WTC11 (cell line): ENCODE measurements at regions not wholly inside any gene's neighbourhood (a gene's known extent, or its start where the extent isn't known, plus 50 kb on each side); places are given as distances from the start of the nearest gene placed in this dataset.

Source experiments
- ATAC-seq: fragments of 200-7000 bp; cut with Tn5 transposase; 2 replicates; pipeline ENCODE4 v1.10.0; 2021; ENCODE audit warnings: mild to moderate bottlenecking, moderate library complexity
- CTCF ChIA-PET: fragments of 300-600 bp; sonication (Branson Sonifier 250); formaldehyde crosslinking; loops from one replicate; lab custom pipeline; 2021; ENCODE audit warnings: antibody characterized with exemption; lab: Charles Lee
- POLR2A ChIA-PET: fragments of 350-600 bp; sonication (Branson Sonifier 250); formaldehyde crosslinking; loops from one replicate; lab custom pipeline; 2021; ENCODE audit warnings: antibody characterized with exemption; lab: Charles Lee
- DNase-seq: peaks from one replicate; pipeline ENCODE4 v3.0.0; 2021; ENCODE audit warnings: low spot score
- H3K27ac Mint-ChIP-seq: 2 replicates; pipeline ENCODE4 v1.8.0; 2021; ENCODE audit warnings: mixed read lengths
- H3K27me3 Mint-ChIP-seq: 2 replicates; pipeline ENCODE4 v1.8.0; 2021; ENCODE audit warnings: low read depth, mild to moderate bottlenecking, moderate library complexity, mixed read lengths
- H3K36me3 Mint-ChIP-seq: 2 replicates; pipeline ENCODE4 v1.8.0; 2021; ENCODE audit warnings: mixed read lengths
- H3K4me1 Mint-ChIP-seq: 2 replicates; pipeline ENCODE4 v1.8.0; 2022; ENCODE audit warnings: mixed read lengths
- H3K4me3 Mint-ChIP-seq: 2 replicates; pipeline ENCODE4 v1.8.0; 2021; ENCODE audit warnings: mild to moderate bottlenecking, moderate library complexity, mixed read lengths
- H3K9me3 Mint-ChIP-seq: 2 replicates; pipeline ENCODE4 v1.8.0; 2021; ENCODE audit warnings: mixed read lengths
- ESRRA ChIP-seq: sonication (generic); formaldehyde crosslinking; IDR thresholded peaks from 2 replicates; pipeline ENCODE4 v1.8.1; 2022; ENCODE audit warnings: mild to moderate bottlenecking, missing genetic modification reagents, borderline replicate concordance
- HMGA2 ChIP-seq: fragments of 250-450 bp; sonication (Bioruptor Pico); IDR thresholded peaks from 2 replicates; pipeline ENCODE4 v1.4.0; 2021; ENCODE audit warnings: mild to moderate bottlenecking, moderate library complexity
- NFATC4 ChIP-seq: fragments of 250-450 bp; sonication (Bioruptor Pico); IDR thresholded peaks from 2 replicates; pipeline ENCODE4 v1.9.0; 2021; ENCODE audit warnings: mild to moderate bottlenecking
- NFYB ChIP-seq: sonication (generic); formaldehyde crosslinking; conservative IDR thresholded peaks from 2 replicates; pipeline ENCODE4 v1.8.0; 2022; ENCODE audit warnings: low read depth, missing genetic modification reagents
- NR2C2 ChIP-seq: sonication (generic); formaldehyde crosslinking; IDR thresholded peaks from 2 replicates; pipeline ENCODE4 v1.8.0; 2022; ENCODE audit warnings: mild to moderate bottlenecking, missing genetic modification reagents
- SMAD3 ChIP-seq: sonication (generic); formaldehyde crosslinking; IDR thresholded peaks from 2 replicates; pipeline ENCODE4 v1.8.0; 2022; ENCODE audit warnings: missing genetic modification reagents, mild to moderate bottlenecking, borderline replicate concordance
- TP53 ChIP-seq: sonication (generic); formaldehyde crosslinking; IDR thresholded peaks from 2 replicates; pipeline ENCODE4 v1.8.1; 2023; ENCODE audit warnings: mild to moderate bottlenecking, missing genetic modification reagents
- ZNF219 ChIP-seq: sonication (generic); formaldehyde crosslinking; IDR thresholded peaks from 2 replicates; pipeline ENCODE4 v1.8.0; 2023; ENCODE audit warnings: missing genetic modification reagents, mild to moderate bottlenecking, borderline replicate concordance
- ZNF263 ChIP-seq: sonication (generic); formaldehyde crosslinking; IDR thresholded peaks from 2 replicates; pipeline ENCODE4 v1.8.1; 2022; ENCODE audit warnings: low read depth, mild to moderate bottlenecking, moderate library complexity, missing genetic modification reagents
- ZNF425 ChIP-seq: fragments of 250-450 bp; sonication (Bioruptor Pico); conservative IDR thresholded peaks from 2 replicates; pipeline ENCODE4 v1.9.0; 2021; ENCODE audit warnings: mild to moderate bottlenecking
- TF ChIP-seq, protein P1 (sequence below): sonication (generic); formaldehyde crosslinking; IDR thresholded peaks from 2 replicates; pipeline ENCODE4 v1.8.0; 2023; ENCODE audit warnings: mild to moderate bottlenecking, missing genetic modification reagents
- TF ChIP-seq, protein P2 (sequence below): fragments of 200-600 bp; IDR thresholded peaks from 2 replicates; pipeline ENCODE4 v1.8.0; 2022; ENCODE audit warnings: antibody characterized with exemption
- TF ChIP-seq, protein P3 (sequence below): sonication (generic); formaldehyde crosslinking; IDR thresholded peaks from 2 replicates; pipeline ENCODE4 v1.8.1; 2023; ENCODE audit warnings: mild to moderate bottlenecking, missing genetic modification reagents, borderline replicate concordance
- TF ChIP-seq, protein P4 (sequence below): fragments of 250-450 bp; sonication (Bioruptor Pico); IDR thresholded peaks from 2 replicates; pipeline ENCODE4 v1.9.0; 2021; ENCODE audit warnings: mild to moderate bottlenecking
- TF ChIP-seq, protein P5 (sequence below): sonication (generic); formaldehyde crosslinking; IDR thresholded peaks from 2 replicates; pipeline ENCODE4 v1.8.1; 2022; ENCODE audit warnings: missing genetic modification reagents, borderline replicate concordance

DNA sequence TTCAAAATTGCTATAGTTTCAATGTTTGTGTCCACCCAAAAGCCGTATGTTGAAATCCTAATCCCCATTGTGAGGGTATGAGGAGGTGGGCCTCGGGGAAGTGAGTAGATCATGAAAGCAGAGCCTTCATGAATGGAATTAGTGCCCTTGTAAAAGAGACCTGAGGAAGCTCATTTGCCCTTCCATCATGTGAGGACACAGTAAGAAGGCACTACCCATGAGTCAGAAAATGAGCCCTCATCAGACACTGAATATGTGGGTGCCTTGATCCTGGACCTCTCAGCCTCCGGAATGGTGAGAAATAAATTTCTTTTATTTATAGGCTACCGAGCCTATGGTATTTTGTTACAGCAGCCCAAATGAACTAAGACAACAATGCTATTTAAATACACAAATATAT lies 57.7 kb upstream of the EFHC2 start (continued):
- TF ChIP-seq, protein P1, sequence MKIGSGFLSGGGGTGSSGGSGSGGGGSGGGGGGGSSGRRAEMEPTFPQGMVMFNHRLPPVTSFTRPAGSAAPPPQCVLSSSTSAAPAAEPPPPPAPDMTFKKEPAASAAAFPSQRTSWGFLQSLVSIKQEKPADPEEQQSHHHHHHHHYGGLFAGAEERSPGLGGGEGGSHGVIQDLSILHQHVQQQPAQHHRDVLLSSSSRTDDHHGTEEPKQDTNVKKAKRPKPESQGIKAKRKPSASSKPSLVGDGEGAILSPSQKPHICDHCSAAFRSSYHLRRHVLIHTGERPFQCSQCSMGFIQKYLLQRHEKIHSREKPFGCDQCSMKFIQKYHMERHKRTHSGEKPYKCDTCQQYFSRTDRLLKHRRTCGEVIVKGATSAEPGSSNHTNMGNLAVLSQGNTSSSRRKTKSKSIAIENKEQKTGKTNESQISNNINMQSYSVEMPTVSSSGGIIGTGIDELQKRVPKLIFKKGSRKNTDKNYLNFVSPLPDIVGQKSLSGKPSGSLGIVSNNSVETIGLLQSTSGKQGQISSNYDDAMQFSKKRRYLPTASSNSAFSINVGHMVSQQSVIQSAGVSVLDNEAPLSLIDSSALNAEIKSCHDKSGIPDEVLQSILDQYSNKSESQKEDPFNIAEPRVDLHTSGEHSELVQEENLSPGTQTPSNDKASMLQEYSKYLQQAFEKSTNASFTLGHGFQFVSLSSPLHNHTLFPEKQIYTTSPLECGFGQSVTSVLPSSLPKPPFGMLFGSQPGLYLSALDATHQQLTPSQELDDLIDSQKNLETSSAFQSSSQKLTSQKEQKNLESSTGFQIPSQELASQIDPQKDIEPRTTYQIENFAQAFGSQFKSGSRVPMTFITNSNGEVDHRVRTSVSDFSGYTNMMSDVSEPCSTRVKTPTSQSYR (CRISPR knock-in tag) = no peak

DNA sequence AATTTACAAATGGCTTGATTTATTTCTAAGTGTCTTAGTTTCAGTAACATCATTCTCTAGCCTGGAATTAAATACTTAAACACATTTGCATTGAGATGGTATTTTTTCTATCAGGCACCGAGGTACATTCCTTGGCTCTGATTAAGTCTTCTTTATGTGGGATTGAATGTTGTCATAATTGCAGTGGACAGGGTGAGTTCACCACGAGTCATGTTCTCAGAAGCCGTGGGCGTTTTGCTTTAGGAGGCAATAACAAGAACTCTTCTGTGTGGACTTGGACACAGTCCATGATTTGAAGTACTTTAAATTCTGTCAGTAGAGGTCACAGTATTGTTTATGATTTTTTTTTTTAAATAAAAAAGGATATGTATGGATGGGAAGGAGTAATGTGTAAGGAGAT lies 57.1 kb upstream of the EFHC2 start:
- ATAC-seq = no peak
- ChIA-PET CTCF (no interaction called here), POLR2A (no interaction called here)
- Mint-ChIP-seq H3K4me1 (no peaks in the 10 kb centered on the region), H3K36me3 (no peaks in the 10 kb centered on the region), H3K9me3 (0 out of 2 replicates have a peak, but pooled peaks cover 3% of the 10 kb centered on the region), H3K4me3 (no peak overlapping the region), H3K27me3 (no peaks in the 10 kb centered on the region), H3K27ac (no peak overlapping the region)
- DNase-seq = no peak
- no peak for TF ChIP-seq NR2C2 (CRISPR knock-in tag)
- TF ChIP-seq NFATC4 (CRISPR knock-in tag) = no peak
- no peak for TF ChIP-seq ESRRA (CRISPR knock-in tag)
- TF ChIP-seq ZNF263 (CRISPR knock-in tag) = no peak
- no peak for TF ChIP-seq SMAD3 (CRISPR knock-in tag)
- TF ChIP-seq ZNF425 (CRISPR knock-in tag) = no peak
- TF ChIP-seq, protein P2, sequence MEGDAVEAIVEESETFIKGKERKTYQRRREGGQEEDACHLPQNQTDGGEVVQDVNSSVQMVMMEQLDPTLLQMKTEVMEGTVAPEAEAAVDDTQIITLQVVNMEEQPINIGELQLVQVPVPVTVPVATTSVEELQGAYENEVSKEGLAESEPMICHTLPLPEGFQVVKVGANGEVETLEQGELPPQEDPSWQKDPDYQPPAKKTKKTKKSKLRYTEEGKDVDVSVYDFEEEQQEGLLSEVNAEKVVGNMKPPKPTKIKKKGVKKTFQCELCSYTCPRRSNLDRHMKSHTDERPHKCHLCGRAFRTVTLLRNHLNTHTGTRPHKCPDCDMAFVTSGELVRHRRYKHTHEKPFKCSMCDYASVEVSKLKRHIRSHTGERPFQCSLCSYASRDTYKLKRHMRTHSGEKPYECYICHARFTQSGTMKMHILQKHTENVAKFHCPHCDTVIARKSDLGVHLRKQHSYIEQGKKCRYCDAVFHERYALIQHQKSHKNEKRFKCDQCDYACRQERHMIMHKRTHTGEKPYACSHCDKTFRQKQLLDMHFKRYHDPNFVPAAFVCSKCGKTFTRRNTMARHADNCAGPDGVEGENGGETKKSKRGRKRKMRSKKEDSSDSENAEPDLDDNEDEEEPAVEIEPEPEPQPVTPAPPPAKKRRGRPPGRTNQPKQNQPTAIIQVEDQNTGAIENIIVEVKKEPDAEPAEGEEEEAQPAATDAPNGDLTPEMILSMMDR = no peak
- TF ChIP-seq NFYB (CRISPR knock-in tag) = no peak
- no peak for TF ChIP-seq HMGA2
- TF ChIP-seq, protein P3, sequence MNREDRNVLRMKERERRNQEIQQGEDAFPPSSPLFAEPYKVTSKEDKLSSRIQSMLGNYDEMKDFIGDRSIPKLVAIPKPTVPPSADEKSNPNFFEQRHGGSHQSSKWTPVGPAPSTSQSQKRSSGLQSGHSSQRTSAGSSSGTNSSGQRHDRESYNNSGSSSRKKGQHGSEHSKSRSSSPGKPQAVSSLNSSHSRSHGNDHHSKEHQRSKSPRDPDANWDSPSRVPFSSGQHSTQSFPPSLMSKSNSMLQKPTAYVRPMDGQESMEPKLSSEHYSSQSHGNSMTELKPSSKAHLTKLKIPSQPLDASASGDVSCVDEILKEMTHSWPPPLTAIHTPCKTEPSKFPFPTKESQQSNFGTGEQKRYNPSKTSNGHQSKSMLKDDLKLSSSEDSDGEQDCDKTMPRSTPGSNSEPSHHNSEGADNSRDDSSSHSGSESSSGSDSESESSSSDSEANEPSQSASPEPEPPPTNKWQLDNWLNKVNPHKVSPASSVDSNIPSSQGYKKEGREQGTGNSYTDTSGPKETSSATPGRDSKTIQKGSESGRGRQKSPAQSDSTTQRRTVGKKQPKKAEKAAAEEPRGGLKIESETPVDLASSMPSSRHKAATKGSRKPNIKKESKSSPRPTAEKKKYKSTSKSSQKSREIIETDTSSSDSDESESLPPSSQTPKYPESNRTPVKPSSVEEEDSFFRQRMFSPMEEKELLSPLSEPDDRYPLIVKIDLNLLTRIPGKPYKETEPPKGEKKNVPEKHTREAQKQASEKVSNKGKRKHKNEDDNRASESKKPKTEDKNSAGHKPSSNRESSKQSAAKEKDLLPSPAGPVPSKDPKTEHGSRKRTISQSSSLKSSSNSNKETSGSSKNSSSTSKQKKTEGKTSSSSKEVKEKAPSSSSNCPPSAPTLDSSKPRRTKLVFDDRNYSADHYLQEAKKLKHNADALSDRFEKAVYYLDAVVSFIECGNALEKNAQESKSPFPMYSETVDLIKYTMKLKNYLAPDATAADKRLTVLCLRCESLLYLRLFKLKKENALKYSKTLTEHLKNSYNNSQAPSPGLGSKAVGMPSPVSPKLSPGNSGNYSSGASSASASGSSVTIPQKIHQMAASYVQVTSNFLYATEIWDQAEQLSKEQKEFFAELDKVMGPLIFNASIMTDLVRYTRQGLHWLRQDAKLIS (CRISPR knock-in tag) = no peak
- TF ChIP-seq, protein P4, sequence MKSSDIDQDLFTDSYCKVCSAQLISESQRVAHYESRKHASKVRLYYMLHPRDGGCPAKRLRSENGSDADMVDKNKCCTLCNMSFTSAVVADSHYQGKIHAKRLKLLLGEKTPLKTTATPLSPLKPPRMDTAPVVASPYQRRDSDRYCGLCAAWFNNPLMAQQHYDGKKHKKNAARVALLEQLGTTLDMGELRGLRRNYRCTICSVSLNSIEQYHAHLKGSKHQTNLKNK (CRISPR knock-in tag) = no peak
- TF ChIP-seq, protein P5, sequence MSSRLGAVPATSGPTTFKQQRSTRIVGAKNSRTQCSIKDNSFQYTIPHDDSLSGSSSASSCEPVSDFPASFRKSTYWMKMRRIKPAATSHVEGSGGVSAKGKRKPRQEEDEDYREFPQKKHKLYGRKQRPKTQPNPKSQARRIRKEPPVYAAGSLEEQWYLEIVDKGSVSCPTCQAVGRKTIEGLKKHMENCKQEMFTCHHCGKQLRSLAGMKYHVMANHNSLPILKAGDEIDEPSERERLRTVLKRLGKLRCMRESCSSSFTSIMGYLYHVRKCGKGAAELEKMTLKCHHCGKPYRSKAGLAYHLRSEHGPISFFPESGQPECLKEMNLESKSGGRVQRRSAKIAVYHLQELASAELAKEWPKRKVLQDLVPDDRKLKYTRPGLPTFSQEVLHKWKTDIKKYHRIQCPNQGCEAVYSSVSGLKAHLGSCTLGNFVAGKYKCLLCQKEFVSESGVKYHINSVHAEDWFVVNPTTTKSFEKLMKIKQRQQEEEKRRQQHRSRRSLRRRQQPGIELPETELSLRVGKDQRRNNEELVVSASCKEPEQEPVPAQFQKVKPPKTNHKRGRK (CRISPR knock-in tag) = no peak
- no peak for TF ChIP-seq ZNF219 (CRISPR knock-in tag)
- no peak for TF ChIP-seq TP53 (CRISPR knock-in tag)
